A673 (cell line): ENCODE measurements at regions not wholly inside any gene's neighbourhood (a gene's known extent, or its start where the extent isn't known, plus 50 kb on each side); places are given as distances from the start of the nearest gene placed in this dataset.

Experiments used
- BruUV-seq: library from RNA; stranded (reverse); fragments of 400-500 nt; replicated peaks from 2 replicates; lab custom pipeline; 2021; lab: Mats Ljungman, UMichigan
- CTCF ChIA-PET: fragments of 300-600 bp; sonication (Branson Sonifier 250); formaldehyde crosslinking; loops from one replicate; lab custom pipeline; 2022; ENCODE audit warnings: antibody characterized with exemption; lab: Charles Lee
- POLR2A ChIA-PET: fragments of 300-600 bp; sonication (Branson Sonifier 250); formaldehyde crosslinking; loops from one replicate; lab custom pipeline; 2022; ENCODE audit warnings: antibody characterized with exemption; ENCODE audit not compliant: low non-redundant PET; lab: Charles Lee
- DNase-seq: peaks from one replicate; pipeline ENCODE4 v3.0.0-alpha.2; 2015; ENCODE audit warnings: low spot score
- H3K27ac ChIP-seq: fragments of 200-600 bp; sonication (generic); 2 replicates; pipeline ENCODE4 v1.5.1; 2016; ENCODE audit warnings: mixed run types, low read depth, mild to moderate bottlenecking, mixed read lengths, antibody characterized with exemption, low read length; ENCODE audit not compliant: poor library complexity, severe bottlenecking
- H3K27me3 ChIP-seq: fragments of 200-600 bp; sonication (generic); replicated peaks from 2 replicates; pipeline ENCODE4 v1.6.1; 2017; ENCODE audit warnings: mixed run types, low read depth, mild to moderate bottlenecking, mixed read lengths, antibody characterized with exemption, low read length; ENCODE audit not compliant: insufficient read depth, poor library complexity
- H3K36me3 ChIP-seq: fragments of 200-600 bp; sonication (generic); 2 replicates; pipeline ENCODE4 v1.6.1; 2016; ENCODE audit warnings: mixed run types, mild to moderate bottlenecking, mixed read lengths, antibody characterized with exemption, low read length; ENCODE audit not compliant: insufficient read depth, poor library complexity, severe bottlenecking
- H3K4me1 ChIP-seq: fragments of 200-600 bp; sonication (generic); 2 replicates; pipeline ENCODE4 v1.6.1; 2017; ENCODE audit warnings: mixed run types, mild to moderate bottlenecking, mixed read lengths, antibody characterized with exemption, low read length; ENCODE audit not compliant: insufficient read depth, poor library complexity, severe bottlenecking
- H3K4me3 ChIP-seq: fragments of 200-600 bp; sonication (generic); 2 replicates; pipeline ENCODE4 v1.5.1; 2016; ENCODE audit warnings: low read depth, mixed run types, mild to moderate bottlenecking, mixed read lengths, low read length; ENCODE audit not compliant: poor library complexity, severe bottlenecking
- H3K9me3 ChIP-seq: fragments of 200-600 bp; sonication (generic); 2 replicates; pipeline ENCODE4 v1.6.1; 2016; ENCODE audit warnings: mixed run types, low read depth, mild to moderate bottlenecking, mixed read lengths, antibody characterized with exemption, low read length; ENCODE audit not compliant: poor library complexity, severe bottlenecking
- CTCF ChIP-seq: fragments of 300-800, 200-600 bp; sonication (generic); conservative IDR thresholded peaks from 2 replicates; pipeline ENCODE4 v1.5.1; 2017; ENCODE audit warnings: low read depth, mild to moderate bottlenecking, antibody characterized with exemption, low read length, moderate library complexity, mixed read lengths
- EZH2 ChIP-seq: fragments of 200-600 bp; sonication (generic); IDR thresholded peaks from 2 replicates; pipeline ENCODE4 v1.6.1; 2017; ENCODE audit warnings: borderline replicate concordance, low read depth, mild to moderate bottlenecking, mixed read lengths, antibody characterized with exemption, low read length; ENCODE audit not compliant: poor library complexity, severe bottlenecking
- intact Hi-C: fragments of 100-400 bp; cut with micrococcal nuclease; formaldehyde crosslinking; loops from one replicate; pipeline ENCODE4 v1.10.0; 2022; ENCODE audit not compliant: unreplicated experiment

GRCh38 chr13:95457294-95457693 lies 95.2 kb upstream of the CLDN10 start:
- ChIA-PET CTCF (no interaction called here), POLR2A (no interaction called here)
- Histone ChIP-seq H3K4me3 (no peak overlapping the region), H3K4me1 (peaks cover 3% of the 10 kb centered on the region), H3K27me3 (no peaks in the 10 kb centered on the region), H3K27ac (no peak overlapping the region), H3K9me3 (peaks cover 3% of the 10 kb centered on the region), H3K36me3 (no peaks in the 10 kb centered on the region)
- intact Hi-C loops = no loop called here
- no peak for DNase-seq
- no TSS peak for BruUV-seq
- TF ChIP-seq CTCF (no peak), EZH2 (no peak)

- Histone ChIP-seq H3K4me1 (no peaks in the 10 kb centered on the region), H3K27ac (no peak overlapping the region), H3K4me3 (no peak overlapping the region), H3K9me3 (peaks cover 3% of the 10 kb centered on the region), H3K27me3 (no peaks in the 10 kb centered on the region), H3K36me3 (no peaks in the 10 kb centered on the region)
- no peak for TF ChIP-seq EZH2
- no TSS peak for BruUV-seq
- ChIA-PET POLR2A (no interaction called here), CTCF (no interaction called here)
- intact Hi-C loops = no loop called here
- DNase-seq = no peak
Measured at GRCh38 chr13:95462801-95463200, 89.7 kb upstream of the CLDN10 start.

GRCh38 chr13:95463531-95463930 lies 89.0 kb upstream of the CLDN10 start:
- CTCF ChIA-PET = no interaction called here
- intact Hi-C loops = no loop called here

More at GRCh38 chr13:95463531-95463930, 89.0 kb upstream of the CLDN10 start:
- H3K27me3 ChIP-seq = no peaks in the 10 kb centered on the region
- POLR2A ChIA-PET = no interaction called here
- no peaks in the 10 kb centered on the region for H3K4me1 ChIP-seq
- BruUV-seq = no TSS peak
- TF ChIP-seq CTCF (no peak), EZH2 (no peak)
- DNase-seq = peak; percentile 17
- peaks cover 3% of the 10 kb centered on the region for H3K9me3 ChIP-seq
- H3K27ac ChIP-seq = no peak overlapping the region
- H3K36me3 ChIP-seq = no peaks in the 10 kb centered on the region
- H3K4me3 ChIP-seq = no peak overlapping the region
